Stimulated activated CD8-positive, alpha-beta memory T cell treated with anti-CD3 and anti-CD28 coated beads, Interleukin-2, amount 100 ng/mL, for 48 hours (primary cell): ENCODE measurements at regions not wholly inside any gene's neighbourhood (a gene's known extent, or its start where the extent isn't known, plus 50 kb on each side); places are given as distances from the start of the nearest gene placed in this dataset.
"Not testable (repeated sequence)": the region's sequence is repeated elsewhere in the genome, so short reads cannot be mapped to it uniquely, and the experiment has no call there.

Experiments
- DNase-seq, 2 donors: peaks; one replicate each; pipeline ENCODE4 v3.0.0-alpha.2; 2020; ENCODE audit warnings: low read depth in 2 of 2

DNA sequence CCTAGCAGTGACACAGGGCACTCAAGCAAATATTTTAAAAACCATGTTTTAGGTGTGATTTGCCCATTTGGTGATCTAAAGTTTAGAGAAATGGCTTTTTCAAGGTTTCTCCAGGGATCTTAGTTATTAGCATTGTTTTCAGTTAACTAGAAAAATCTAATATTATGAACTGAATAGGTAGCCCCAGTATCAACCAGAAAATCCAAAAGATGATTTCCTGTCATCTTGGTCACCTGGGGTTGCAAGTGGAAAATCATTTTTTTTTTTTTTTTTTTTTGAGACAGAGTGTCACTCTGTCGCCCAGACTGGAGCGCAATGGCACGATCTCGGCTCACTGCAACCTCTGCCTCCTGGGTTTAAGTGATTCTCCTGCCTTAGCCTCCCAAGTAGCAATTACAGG lies 106.6 kb upstream of the FMN2 start:
- no peak for DNase-seq

GRCh38 chr1:239987103-239987745 lies 104.5 kb upstream of the FMN2 start:
- DNase-seq: no peak

- no peak for DNase-seq
These were observed 101.7 kb upstream of the FMN2 start for GRCh38 chr1:239989990-239990389.

DNA sequence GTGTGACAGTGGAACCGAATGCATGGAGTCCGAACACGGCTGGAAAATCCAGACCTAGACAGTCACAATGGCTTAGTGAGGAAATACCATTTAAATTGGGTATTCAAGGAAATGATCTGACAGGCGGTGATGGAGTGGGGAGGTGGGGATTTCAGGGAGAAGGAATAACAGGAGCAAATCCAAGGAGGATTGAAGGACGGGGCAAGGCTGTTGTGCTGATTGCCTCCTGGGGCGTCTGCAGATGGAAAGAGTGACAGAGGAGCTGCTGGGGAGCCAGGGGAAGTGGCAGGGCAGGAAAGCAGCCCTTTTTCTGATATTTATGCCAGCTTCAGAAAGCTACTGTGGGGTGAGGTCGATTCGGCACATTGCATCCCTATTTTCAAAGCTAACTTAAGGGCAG lies 99.1 kb upstream of the FMN2 start:
- not testable (repeated sequence) for DNase-seq

- DNase-seq: no peak
These were observed 98.3 kb upstream of the FMN2 start for GRCh38 chr1:239993366-239993765.

DNA sequence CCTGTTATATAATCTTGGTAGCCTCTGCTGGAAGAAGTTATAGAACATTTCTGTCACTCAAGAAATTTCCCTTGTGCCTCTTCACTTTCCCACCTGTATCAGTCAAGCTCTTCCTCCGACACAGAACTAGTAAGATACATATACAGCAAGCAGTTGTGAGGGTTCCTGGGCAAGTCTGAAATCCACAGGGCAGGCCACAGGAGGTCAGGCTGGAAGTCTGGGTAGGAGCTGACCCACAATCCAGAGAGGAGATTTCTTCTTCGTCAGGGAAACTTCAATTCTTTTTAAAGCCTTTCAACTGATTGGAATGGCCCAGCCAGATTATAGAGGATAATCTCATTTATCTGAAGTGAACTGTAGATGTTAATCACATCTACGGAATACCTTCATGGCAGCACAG lies 96.4 kb upstream of the FMN2 start:
- no peak for DNase-seq

DNA sequence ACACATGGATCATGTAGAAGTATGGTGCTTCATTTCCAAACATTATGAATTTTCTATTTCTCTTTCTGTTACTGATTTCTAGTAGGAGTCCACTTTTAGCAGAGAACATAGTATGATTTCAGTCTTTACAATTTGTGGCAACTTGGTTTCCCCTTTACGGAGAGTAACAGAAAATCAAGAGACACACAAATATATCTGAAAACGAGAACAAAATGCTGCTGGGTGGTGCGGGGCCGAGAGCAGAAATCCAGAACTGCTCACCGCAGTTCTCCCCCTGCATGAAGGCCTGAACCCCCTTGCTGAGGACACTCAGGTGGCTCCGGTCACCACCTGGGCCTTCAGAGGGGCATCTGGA lies 94.5 kb upstream of the FMN2 start:
- DNase-seq: no peak

DNA sequence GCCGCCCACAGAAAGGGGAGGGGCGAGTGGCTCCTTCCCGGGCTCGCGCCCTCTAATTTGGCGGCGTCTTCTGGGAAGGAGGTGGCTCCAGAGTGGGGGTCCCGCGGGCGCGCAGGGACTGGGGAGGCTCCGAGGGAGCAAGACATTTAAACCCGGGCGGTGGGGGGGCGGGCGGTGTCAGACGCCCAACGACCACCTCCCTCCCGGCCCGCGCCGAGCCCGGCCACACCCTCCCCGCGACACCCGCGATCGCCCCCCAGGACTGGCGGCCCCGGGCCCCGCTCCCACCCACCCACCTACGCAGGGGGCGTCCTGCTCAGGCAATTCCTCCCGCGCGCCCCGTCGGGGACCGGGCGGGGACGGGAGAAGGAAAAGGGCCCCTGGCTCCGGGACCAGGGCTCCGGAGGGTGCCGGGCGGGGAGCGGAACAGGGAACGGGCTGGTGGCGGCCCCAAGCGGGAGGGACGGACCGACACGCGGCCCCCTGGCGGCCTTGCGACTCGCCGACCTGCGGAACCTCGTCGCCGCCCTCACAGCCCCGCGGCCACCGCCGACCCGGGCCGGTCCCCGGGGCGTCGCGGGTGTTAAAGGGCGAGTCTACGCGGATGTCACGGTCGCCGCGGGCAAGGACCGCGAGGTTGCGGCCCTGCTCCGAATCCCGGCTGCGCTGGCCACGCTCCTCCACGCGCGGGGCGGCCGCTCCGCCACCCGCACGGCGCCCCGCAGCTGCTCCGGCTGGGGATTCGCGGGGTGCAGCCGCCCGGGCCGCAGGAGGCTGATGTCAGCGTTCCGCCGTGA lies 94.0 kb upstream of the FMN2 start:
- DNase-seq: no peak

DNA sequence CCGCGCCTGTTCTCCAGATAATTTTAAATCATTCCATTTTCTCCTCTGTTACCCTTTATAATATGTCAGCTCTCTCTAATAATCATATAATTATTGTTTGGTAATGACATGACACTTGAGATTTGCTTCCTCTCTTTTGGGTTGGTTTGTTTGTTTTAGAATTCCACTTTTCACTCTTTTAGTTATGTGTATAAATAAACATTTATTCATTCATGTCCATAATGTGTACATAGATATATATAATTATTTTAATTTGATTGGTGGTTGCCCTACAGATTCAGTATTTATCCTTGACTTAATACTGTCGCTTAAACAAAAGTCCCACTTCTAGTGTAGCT lies 93.4 kb upstream of the FMN2 start:
- DNase-seq: no peak

GRCh38 chr1:239999170-239999569 lies 92.5 kb upstream of the FMN2 start:
- no peak for DNase-seq

GRCh38 chr1:240000634-240001033 lies 91.0 kb upstream of the FMN2 start:
- no peak for DNase-seq

DNA sequence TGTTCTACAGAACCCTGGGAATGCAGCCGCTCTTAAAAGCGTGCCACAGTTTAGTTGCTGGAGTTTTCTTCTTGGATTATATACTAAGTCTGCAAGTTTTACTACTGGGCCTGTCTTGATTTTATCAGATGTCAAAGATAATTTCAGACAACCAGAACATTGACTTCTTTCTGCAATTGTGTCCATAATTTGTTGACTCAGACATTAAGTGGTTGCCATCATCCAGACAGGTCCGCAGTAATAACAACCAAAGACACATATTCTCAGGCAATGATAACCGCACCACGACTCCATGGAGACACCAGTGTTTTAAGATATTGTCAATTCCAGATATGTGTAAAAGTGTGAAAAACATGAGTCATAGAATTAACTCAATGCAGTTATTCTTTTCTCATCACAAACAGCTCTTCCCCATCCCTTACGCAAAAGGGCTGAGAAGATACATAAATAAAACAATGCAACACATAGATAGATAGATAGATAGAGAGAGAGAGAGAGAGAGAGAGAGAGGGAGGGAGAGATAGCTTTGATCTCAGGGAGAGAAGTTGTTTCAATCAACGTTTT lies 90.4 kb upstream of the FMN2 start:
- DNase-seq: no peak

GRCh38 chr1:240004086-240004749 lies 87.5 kb upstream of the FMN2 start:
- no peak for DNase-seq

GRCh38 chr1:240005997-240006650 lies 85.6 kb upstream of the FMN2 start:
- DNase-seq: no peak

- no peak for DNase-seq
These were observed 83.4 kb upstream of the FMN2 start for GRCh38 chr1:240008298-240008697.

GRCh38 chr1:240014051-240014450 lies 77.6 kb upstream of the FMN2 start:
- DNase-seq: no peak

- DNase-seq: no peak
These were observed 73.1 kb upstream of the FMN2 start for GRCh38 chr1:240018617-240019016.

- no peak for DNase-seq
These were observed 72.2 kb upstream of the FMN2 start for GRCh38 chr1:240019524-240019923.

GRCh38 chr1:240020871-240021270 lies 70.8 kb upstream of the FMN2 start:
- DNase-seq: no peak

DNA sequence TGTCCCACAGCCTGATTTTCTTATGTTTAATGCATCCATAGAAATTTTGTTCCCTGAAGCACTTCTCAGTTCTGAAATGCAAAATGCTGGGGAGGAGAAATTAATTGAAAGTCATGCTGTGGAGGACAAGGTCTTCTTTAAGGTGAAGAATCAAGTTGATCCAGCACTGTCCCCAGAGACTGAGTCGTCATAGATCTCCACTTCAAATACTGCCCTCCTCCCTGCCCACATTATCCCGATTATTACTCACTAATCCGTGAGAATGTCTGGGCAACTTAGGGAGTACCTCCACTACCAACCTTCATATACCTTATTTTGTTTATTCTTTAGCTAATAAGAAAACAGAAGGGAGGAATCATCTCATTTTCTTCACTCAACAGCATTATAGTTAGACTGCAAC lies 70.0 kb upstream of the FMN2 start:
- DNase-seq: no peak

GRCh38 chr1:240027059-240027462 lies 64.6 kb upstream of the FMN2 start:
- no peak for DNase-seq

DNA sequence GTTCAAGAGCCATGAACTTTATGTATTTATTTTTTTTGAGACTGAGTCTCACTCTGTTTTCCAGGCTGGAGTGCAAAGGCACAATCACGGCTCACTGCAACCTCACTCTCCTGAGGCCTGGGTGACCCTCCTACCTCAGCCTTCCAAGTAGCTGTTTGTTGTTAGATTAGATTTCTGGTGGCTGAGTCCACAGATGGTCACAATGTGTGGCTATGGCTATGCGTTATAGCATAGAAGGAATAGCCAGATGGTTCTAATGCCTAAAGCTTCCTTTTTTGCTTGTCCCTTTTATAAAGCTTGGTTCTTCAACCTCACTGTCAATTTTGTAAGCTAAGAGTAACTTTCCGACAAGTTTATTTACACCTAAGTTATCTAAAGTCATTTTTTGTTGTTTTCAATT lies 62.3 kb upstream of the FMN2 start:
- no peak for DNase-seq
